Hepatocyte (in vitro differentiated cells): ENCODE measurements at regions not wholly inside any gene's neighbourhood (a gene's known extent, or its start where the extent isn't known, plus 50 kb on each side); places are given as distances from the start of the nearest gene placed in this dataset.

Source experiments
- CTCF ChIP-seq: fragments of 200-600 bp; sonication (generic); IDR thresholded peaks from 2 replicates; pipeline ENCODE4 v1.5.1; 2016; ENCODE audit warnings: antibody characterized with exemption, mild to moderate bottlenecking; ENCODE audit not compliant: poor library complexity
- EZH2 ChIP-seq: fragments of 200-600 bp; sonication (generic); IDR thresholded peaks from 2 replicates; pipeline ENCODE4 v1.6.1; 2016; ENCODE audit warnings: antibody characterized with exemption, mild to moderate bottlenecking, borderline replicate concordance

DNA sequence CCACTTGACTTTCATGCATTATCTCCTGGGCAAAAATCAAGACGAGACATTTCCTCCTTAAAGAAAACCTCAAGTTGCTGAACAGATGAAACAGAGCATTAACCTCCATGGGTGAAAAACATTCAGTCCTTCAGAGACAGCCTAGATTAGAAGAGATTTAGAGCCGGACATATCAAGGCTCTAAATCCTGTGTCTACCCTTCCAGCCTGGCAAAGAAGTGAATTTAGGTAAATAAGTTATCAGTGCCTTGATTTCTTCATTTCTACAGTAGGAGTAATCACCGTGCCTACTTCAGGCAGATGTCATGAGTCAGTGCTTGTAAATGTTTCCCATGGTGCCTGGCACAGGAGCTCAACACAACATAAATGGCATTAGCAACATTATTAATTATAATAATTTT is 159.3 kb upstream of the PRICKLE2 start:
- TF ChIP-seq CTCF (no peak), EZH2 (no peak)
